ENCODE measurements at regions not wholly inside any gene's neighbourhood (a gene's known extent, or its start where the extent isn't known, plus 50 kb on each side); places are given as distances from the start of the nearest gene placed in this dataset.

DNA sequence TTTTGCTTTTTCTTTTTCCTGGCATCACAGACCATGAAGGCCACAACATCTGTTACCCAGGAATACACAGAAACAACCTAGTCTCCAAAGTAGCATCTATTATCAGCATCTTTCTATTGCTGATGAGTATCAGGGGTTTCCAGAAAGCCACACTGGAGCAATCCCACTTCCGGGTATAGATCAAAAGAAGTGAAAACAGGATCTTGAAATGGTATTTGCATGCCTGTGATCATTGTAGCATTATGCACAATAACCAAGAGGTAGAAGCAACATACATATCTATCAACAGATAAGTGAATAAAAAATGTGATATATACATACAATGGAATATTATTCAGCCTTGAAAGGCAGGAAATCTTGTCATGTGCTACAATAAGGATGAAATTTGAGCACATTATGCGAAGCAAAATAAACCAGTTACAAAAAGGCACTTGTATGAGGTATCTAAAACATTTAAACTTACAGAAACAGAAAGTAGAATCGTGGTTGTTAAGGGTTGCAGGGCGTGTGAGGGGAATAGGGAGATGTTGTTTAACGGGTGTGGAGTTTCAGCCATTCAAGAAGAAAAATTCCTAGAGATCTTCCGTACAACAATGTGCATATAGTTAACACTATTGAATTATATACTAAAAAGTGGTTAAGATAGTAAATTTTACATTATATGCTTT, 115.1 kb downstream of the KCNE4 start:
- Histone ChIP-seq H3K27me3 (ENCODE audit: insufficient read depth, low read depth, severe bottlenecking) (no peaks in the 10 kb centered on the region), H3K4me3 (ENCODE audit: low read depth, low read length) (no peak overlapping the region), H3K27ac (no peak overlapping the region), H3K36me3 (no peaks in the 10 kb centered on the region), H3K9me3 (ENCODE audit: severe bottlenecking) (no peaks in the 10 kb centered on the region)
- TF ChIP-seq, protein P1, sequence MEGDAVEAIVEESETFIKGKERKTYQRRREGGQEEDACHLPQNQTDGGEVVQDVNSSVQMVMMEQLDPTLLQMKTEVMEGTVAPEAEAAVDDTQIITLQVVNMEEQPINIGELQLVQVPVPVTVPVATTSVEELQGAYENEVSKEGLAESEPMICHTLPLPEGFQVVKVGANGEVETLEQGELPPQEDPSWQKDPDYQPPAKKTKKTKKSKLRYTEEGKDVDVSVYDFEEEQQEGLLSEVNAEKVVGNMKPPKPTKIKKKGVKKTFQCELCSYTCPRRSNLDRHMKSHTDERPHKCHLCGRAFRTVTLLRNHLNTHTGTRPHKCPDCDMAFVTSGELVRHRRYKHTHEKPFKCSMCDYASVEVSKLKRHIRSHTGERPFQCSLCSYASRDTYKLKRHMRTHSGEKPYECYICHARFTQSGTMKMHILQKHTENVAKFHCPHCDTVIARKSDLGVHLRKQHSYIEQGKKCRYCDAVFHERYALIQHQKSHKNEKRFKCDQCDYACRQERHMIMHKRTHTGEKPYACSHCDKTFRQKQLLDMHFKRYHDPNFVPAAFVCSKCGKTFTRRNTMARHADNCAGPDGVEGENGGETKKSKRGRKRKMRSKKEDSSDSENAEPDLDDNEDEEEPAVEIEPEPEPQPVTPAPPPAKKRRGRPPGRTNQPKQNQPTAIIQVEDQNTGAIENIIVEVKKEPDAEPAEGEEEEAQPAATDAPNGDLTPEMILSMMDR (IDR thresholded peaks at IDR 0.05; ENCODE audit: low read depth, low read length): no peak
- DNase-seq: no peak

DNA sequence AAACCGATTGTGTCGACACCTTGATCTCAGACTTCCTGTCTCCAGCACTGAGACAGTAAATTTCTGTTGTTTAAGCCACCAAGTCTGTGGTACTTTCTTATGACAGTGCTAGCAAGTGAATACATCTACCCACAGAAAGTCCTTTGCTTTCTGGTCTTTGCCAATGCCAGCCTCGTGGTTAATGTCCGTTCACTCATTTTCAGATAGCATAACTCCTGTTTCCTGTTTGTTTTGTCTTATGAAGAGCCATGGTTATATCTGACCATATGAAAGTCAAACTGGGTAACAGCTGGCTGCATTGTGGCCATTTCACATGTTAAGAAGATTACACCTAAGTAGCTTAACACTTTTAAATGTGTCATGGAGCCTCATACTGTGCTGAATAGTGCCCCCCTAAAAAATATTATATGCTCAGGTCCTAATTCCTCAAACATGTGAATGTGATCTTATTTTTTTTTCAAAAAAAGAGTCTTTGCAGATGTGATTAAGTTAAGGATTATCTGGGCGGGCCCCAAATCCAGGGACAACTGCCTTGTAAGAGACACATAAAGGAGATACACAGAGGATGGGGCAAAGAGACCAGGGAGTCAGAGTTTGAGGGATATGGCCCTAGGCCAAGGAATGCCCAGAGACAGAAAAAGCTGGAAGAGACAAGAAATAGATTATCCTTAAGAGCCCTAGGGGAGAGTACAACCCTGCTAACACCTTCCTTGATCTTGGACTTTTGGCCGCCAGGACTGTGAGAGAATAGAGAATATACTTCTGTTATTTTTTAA, 118.0 kb downstream of the KCNE4 start:
- Histone ChIP-seq H3K4me3 (ENCODE audit: low read depth, low read length) (no peak overlapping the region; the same call in 1 of the 2 replicates), H3K27ac (peak overlapping the region; percentile 18), H3K36me3 (no peaks in the 10 kb centered on the region), H3K27me3 (ENCODE audit: insufficient read depth, low read depth, severe bottlenecking) (no peaks in the 10 kb centered on the region), H3K9me3 (ENCODE audit: severe bottlenecking) (no peaks in the 10 kb centered on the region)
- DNase-seq: peak; percentile 59
- TF ChIP-seq, protein P1 (IDR thresholded peaks at IDR 0.05; ENCODE audit: low read depth, low read length): no peak

DNA sequence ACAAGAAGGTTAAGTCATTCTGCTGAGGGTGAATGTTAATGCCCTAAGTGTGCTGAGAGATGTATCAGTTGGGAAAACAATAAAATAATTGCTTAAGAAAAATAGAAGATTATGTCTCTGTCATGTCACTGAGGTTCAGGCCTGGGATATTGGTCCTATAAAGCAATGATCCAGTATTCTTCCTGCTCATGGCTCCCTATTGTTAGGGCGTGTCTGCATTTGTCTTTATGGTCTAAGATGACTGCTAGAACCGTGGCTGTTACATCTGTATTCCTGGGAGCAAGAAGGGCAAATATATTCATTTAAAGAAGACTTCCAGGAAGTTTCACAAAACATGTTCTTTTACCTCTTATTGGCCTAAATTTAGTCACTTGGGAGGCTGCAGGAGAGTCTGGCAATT, 125.0 kb downstream of the KCNE4 start:
- DNase-seq: no peak
- Histone ChIP-seq H3K27me3 (ENCODE audit: insufficient read depth, low read depth, severe bottlenecking) (no peaks in the 10 kb centered on the region), H3K9me3 (ENCODE audit: severe bottlenecking) (no peaks in the 10 kb centered on the region), H3K27ac (no peak overlapping the region), H3K4me3 (ENCODE audit: low read depth, low read length) (no peak overlapping the region), H3K36me3 (no peaks in the 10 kb centered on the region)
- TF ChIP-seq, protein P1 (IDR thresholded peaks at IDR 0.05; ENCODE audit: low read depth, low read length): no peak

DNA sequence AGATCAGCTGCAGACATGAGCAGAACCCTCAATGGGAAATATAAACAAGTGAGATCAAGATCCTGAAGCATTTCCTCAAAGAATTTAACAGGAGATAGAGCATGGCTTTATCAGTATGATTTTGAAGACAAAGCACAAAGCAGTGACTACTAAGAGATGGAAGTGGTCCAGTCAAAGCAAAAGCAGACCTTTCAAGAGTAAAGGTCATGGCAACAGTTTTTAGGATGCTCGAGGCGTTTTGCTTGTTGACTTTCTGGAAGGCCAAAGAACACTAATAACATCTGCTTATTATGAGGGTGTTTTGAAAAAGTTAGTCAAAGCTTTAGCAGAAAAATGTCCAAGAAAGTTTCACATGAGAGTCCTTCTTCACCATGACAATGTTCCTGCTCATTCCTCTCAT, 128.5 kb downstream of the KCNE4 start:
- Histone ChIP-seq H3K4me3 (ENCODE audit: low read depth, low read length) (no peak overlapping the region), H3K36me3 (no peaks in the 10 kb centered on the region), H3K27me3 (ENCODE audit: insufficient read depth, low read depth, severe bottlenecking) (no peaks in the 10 kb centered on the region), H3K9me3 (ENCODE audit: severe bottlenecking) (no peaks in the 10 kb centered on the region), H3K27ac (no peak overlapping the region)
- TF ChIP-seq, protein P1 (IDR thresholded peaks at IDR 0.05; ENCODE audit: low read depth, low read length): no peak
- DNase-seq: no peak

DNA sequence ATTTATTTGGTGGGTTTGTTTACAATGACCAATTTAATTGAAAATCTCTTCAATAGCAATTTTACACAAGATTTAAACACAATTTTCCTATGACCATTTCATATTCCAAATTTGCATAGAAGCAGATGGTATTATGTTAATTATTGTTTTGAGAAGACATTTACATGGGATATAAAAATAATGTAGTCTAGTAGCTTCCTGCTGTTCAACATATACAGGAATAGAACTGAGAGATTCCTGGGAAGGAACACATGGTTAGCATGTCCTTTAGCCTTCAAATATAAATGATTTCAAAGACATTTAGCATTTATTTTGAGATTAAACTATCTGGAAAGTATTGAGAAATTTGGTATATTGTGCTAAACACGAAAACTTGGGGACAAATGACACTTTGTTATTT, 129.6 kb downstream of the KCNE4 start:
- H3K36me3 ChIP-seq: no peaks in the 10 kb centered on the region
- TF ChIP-seq, protein P1 (IDR thresholded peaks at IDR 0.05; ENCODE audit: low read depth, low read length): no peak
- H3K4me3 ChIP-seq (ENCODE audit: low read depth, low read length): no peak overlapping the region
- DNase-seq: no peak
- no peaks in the 10 kb centered on the region for H3K27me3 ChIP-seq (ENCODE audit: insufficient read depth, low read depth, severe bottlenecking)
- no peaks in the 10 kb centered on the region for H3K9me3 ChIP-seq (ENCODE audit: severe bottlenecking)
- no peak overlapping the region for H3K27ac ChIP-seq
